Ishikawa (cell line): ENCODE measurements at regions not wholly inside any gene's neighbourhood (a gene's known extent, or its start where the extent isn't known, plus 50 kb on each side); places are given as distances from the start of the nearest gene placed in this dataset.

Experiments
- CEBPB ChIP-seq: IDR thresholded peaks from 2 replicates; pipeline ENCODE4 v1.6.1; 2012
- CREB1 ChIP-seq: IDR thresholded peaks from 2 replicates; pipeline ENCODE4 v1.6.1; 2012; ENCODE audit warnings: low read depth
- EGR1 ChIP-seq: IDR thresholded peaks from 2 replicates; pipeline ENCODE4 v1.6.1; 2012
- EP300 ChIP-seq: IDR thresholded peaks from 2 replicates; pipeline ENCODE4 v1.6.1; 2012; ENCODE audit warnings: borderline replicate concordance
- FOXM1 ChIP-seq: IDR thresholded peaks from 2 replicates; pipeline ENCODE4 v1.6.1; 2012; ENCODE audit warnings: low read depth, borderline replicate concordance
- NFIC ChIP-seq: IDR thresholded peaks from 2 replicates; pipeline ENCODE4 v1.6.1; 2012
- RAD21 ChIP-seq: IDR thresholded peaks from 2 replicates; pipeline ENCODE4 v1.6.1; 2012; ENCODE audit warnings: low read depth
- TAF1 ChIP-seq: IDR thresholded peaks from 2 replicates; pipeline ENCODE4 v1.6.1; 2012; ENCODE audit warnings: low read depth, mild to moderate bottlenecking
- TCF12 ChIP-seq: IDR thresholded peaks from 2 replicates; pipeline ENCODE4 v1.6.1; 2012; ENCODE audit warnings: low read depth
- TEAD4 ChIP-seq: IDR thresholded peaks from 2 replicates; pipeline ENCODE4 v1.6.1; 2012
- YY1 ChIP-seq: IDR thresholded peaks from 2 replicates; pipeline ENCODE4 v1.6.1; 2012; ENCODE audit warnings: low read depth
- ZBTB7A ChIP-seq: IDR thresholded peaks from 2 replicates; pipeline ENCODE4 v1.6.1; 2012; ENCODE audit warnings: low read depth
- TF ChIP-seq, protein P1 (sequence below): IDR thresholded peaks from 2 replicates; pipeline ENCODE4 v1.6.1; 2012
- TF ChIP-seq, protein P2 (sequence below): IDR thresholded peaks from 2 replicates; pipeline ENCODE4 v1.6.1; 2012
- TF ChIP-seq, protein P3 (sequence below): IDR thresholded peaks from 2 replicates; pipeline ENCODE4 v1.6.1; 2012; ENCODE audit warnings: low read depth, mild to moderate bottlenecking

DNA sequence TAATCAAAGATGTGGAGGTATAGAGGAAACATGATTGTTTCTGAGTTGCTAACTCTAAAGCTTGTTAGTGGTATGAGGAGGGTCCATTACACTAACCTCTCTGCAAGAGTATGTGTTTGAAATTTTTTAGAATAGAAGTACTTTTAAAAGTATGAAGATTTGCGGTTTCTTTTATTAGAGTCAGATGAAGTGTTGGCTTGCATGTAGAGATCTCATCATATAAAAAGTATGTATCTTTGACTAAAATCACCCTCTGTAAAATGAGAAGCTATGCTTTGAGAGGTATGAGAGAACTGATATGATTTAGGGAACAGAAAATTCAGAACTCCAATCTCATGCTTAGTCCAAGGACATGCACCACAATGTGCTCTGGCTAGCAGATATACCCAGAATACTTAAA lies 140.4 kb upstream of the MBNL1 start:
- TF ChIP-seq EP300 (no peak), FOXM1 (no peak), ZBTB7A (no peak), TEAD4 (no peak), CEBPB (no peak), NFIC (no peak), TCF12 (no peak), TAF1 (no peak), EGR1 (no peak), RAD21 (no peak), CREB1 (no peak), YY1 (no peak)
- TF ChIP-seq, protein P1, sequence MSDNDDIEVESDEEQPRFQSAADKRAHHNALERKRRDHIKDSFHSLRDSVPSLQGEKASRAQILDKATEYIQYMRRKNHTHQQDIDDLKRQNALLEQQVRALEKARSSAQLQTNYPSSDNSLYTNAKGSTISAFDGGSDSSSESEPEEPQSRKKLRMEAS = no peak
- TF ChIP-seq, protein P2, sequence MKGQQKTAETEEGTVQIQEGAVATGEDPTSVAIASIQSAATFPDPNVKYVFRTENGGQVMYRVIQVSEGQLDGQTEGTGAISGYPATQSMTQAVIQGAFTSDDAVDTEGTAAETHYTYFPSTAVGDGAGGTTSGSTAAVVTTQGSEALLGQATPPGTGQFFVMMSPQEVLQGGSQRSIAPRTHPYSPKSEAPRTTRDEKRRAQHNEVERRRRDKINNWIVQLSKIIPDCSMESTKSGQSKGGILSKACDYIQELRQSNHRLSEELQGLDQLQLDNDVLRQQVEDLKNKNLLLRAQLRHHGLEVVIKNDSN = no peak
- TF ChIP-seq, protein P3, sequence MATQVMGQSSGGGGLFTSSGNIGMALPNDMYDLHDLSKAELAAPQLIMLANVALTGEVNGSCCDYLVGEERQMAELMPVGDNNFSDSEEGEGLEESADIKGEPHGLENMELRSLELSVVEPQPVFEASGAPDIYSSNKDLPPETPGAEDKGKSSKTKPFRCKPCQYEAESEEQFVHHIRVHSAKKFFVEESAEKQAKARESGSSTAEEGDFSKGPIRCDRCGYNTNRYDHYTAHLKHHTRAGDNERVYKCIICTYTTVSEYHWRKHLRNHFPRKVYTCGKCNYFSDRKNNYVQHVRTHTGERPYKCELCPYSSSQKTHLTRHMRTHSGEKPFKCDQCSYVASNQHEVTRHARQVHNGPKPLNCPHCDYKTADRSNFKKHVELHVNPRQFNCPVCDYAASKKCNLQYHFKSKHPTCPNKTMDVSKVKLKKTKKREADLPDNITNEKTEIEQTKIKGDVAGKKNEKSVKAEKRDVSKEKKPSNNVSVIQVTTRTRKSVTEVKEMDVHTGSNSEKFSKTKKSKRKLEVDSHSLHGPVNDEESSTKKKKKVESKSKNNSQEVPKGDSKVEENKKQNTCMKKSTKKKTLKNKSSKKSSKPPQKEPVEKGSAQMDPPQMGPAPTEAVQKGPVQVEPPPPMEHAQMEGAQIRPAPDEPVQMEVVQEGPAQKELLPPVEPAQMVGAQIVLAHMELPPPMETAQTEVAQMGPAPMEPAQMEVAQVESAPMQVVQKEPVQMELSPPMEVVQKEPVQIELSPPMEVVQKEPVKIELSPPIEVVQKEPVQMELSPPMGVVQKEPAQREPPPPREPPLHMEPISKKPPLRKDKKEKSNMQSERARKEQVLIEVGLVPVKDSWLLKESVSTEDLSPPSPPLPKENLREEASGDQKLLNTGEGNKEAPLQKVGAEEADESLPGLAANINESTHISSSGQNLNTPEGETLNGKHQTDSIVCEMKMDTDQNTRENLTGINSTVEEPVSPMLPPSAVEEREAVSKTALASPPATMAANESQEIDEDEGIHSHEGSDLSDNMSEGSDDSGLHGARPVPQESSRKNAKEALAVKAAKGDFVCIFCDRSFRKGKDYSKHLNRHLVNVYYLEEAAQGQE = no peak

DNA sequence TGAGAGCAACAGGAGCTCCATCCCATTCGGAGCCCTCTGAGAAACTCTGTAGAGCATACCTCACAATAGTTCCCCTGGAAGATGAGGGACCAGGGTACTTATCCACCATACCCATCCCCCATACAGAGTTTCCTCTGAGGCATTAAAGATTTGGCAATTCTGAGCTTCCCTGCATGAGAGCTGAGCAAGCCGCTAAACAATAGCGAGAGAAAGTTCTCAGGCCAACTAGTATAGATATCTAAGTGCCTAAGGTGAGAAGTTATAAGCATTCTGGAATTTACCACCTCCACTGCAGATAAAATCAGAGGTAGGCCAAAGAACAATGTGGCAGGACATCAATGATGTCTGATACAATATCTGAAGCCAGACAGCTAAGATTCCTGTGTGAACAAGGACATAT lies 129.1 kb upstream of the MBNL1 start:
- TF ChIP-seq NFIC = no peak
- no peak for TF ChIP-seq TCF12
- no peak for TF ChIP-seq FOXM1
- TF ChIP-seq EP300 = no peak
- TF ChIP-seq RAD21 = no peak
- TF ChIP-seq ZBTB7A = no peak
- TF ChIP-seq EGR1 = no peak
- TF ChIP-seq CEBPB = no peak
- TF ChIP-seq TEAD4 = no peak
- TF ChIP-seq, protein P3 = no peak
- TF ChIP-seq, protein P2 = no peak
- no peak for TF ChIP-seq CREB1
- no peak for TF ChIP-seq YY1
- TF ChIP-seq, protein P1 = no peak
- TF ChIP-seq TAF1 = no peak

DNA sequence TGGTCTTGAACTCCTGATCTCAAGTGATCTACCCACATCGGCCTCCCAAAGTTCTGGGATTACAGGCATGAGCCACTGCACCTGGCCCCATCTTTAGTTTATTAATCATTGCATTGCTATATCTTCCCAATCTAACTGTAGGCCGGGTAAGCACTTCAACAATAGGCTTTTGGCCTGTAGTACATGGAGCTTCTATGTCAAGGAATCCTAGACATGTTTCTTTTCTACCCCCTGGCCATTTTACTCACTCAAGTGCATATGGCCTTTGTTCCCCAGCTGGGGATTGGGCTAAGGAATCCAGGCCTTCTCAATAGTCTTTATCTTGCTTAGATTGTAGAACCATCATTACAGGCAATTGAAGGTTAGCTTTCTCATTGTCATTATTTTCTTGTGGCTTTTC lies 122.3 kb upstream of the MBNL1 start:
- TF ChIP-seq TAF1 (no peak), CEBPB (no peak), RAD21 (no peak), TCF12 (no peak), CREB1 (no peak), FOXM1 (no peak), ZBTB7A (no peak), TEAD4 (no peak), NFIC (no peak), EP300 (no peak), EGR1 (no peak), YY1 (no peak)
- TF ChIP-seq, protein P1 = no peak
- TF ChIP-seq, protein P2 = no peak
- TF ChIP-seq, protein P3 = no peak

DNA sequence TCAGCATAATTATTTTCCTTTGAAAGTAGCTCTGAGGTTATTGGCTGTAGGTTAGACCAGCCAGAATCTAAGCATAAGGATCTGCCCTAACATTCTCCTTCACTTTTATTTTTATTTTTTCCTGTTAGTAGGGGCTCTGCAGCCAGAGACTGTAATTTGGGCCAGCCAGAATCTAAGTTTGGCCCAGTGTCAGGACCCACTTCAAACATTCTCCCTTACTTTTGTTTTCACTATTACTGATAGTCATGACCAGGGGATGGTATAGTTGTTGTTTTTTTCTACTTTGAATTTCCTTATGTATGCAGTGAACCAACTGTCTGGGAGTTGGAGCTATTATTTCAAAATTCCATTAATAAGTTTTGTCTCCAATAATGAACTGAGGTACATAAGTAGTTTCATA lies 121.0 kb upstream of the MBNL1 start:
- no peak for TF ChIP-seq CREB1
- TF ChIP-seq, protein P1 = no peak
- TF ChIP-seq YY1 = no peak
- no peak for TF ChIP-seq FOXM1
- TF ChIP-seq TEAD4 = no peak
- no peak for TF ChIP-seq NFIC
- no peak for TF ChIP-seq ZBTB7A
- no peak for TF ChIP-seq TCF12
- no peak for TF ChIP-seq EGR1
